NCI-H2196 treated with DMSO at 0.1 percent for 48 hours (cell line): ENCODE measurements at regions not wholly inside any gene's neighbourhood (a gene's known extent, or its start where the extent isn't known, plus 50 kb on each side); places are given as distances from the start of the nearest gene placed in this dataset.
A peak's percentile ranks its signal among the peaks of the same experiment; 100 is the strongest.
"Not testable (repeated sequence)": the region's sequence is repeated elsewhere in the genome, so short reads cannot be mapped to it uniquely, and the experiment has no call there.

ENCODE experiments used
- DNase-seq: peaks from one replicate; lab custom pipeline; 2025; ENCODE audit not compliant: unreplicated experiment; lab: John Stamatoyannopoulos, UW

DNA sequence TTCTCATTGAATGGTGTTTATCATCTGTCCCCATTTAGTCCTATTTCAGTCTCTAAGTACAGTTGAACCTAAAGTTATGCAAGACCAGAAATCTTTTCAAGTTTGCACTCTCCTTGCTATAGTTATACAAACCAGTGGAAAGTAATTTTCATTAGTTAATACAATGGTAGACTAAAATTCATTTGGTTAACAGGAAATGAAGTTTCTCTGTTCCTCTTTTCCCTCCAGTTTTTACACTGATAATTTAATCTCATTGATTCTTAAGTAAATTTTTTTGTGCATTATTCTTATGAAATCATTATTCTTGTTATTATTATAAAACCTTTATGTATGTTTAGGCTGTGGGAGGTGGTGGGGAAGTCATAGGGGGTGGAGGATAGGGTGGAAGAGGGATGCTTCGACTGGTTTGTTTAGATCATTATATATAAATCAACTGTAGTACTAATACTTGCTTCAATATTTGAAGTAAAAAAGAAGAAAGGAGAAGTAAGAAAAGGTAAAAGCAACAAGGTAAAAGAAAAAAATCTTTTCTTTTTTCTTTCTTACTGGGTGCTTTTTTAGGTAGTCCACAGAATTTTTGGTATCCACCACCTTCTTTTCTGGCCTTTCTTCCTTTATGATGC, 104.1 kb downstream of the GPR85 start:
- no peak for DNase-seq

- no peak for DNase-seq
Observed at GRCh38 chr7:112981966-112982365, 104.7 kb downstream of the GPR85 start.

- not testable (repeated sequence) for DNase-seq
Observed at GRCh38 chr7:112979055-112979454, 107.6 kb downstream of the GPR85 start.

DNA sequence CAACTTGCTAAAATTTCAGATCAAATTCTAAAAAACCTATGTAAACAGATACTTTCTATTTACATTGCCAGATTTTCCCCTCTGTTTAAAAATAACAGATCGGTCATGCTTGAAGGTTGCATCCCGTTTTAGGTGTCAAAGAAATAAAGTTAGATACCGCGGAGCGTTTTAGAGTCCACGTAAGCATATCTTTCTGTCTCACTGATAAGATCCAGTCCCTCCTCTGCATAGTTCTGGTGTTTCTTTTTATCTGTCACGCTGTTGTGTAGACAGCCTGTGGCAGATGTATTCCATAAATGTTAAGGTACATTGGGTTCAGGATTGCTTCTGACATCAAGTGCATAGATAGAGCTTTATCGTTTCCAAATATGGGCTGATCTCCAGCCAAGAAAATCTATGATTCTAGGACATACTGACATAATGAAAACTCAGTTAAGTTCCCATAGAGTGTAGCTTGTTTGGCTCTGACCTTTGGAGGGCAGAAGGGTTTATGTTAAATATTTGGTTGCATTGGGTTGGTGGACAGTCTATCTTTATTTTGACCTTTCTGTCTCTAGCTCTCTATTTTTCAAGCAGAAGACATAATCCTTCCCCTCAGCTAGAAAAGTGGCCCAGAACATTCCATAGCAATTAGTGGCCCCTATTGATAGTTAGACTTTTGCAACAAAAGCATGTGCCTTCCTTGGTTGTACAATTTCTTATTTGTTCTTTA, 109.2 kb downstream of the GPR85 start:
- DNase-seq, result not testable (repeated sequence)

GRCh38 chr7:112970771-112971170, 115.9 kb downstream of the GPR85 start:
- no peak for DNase-seq

DNA sequence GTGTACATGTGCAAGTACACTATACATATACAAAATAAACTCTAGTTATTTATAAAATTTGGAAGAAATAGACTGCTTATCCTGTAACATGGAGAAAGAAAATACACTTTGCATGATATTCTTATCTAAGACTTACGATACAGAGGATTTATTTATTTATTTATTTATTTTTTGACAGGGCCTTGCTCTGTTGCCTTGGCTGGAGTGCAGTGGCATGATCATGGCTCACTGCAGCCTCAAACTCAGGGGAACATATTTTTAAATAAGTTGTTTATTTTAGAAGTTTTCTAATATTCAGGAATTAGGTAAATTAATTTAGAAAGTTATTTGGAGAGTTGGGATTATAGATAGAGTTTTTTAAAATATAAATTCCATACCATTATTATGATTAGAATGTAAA, 116.7 kb downstream of the GPR85 start:
- DNase-seq, result no peak

GRCh38 chr7:112965506-112965905, 121.1 kb downstream of the GPR85 start:
- no peak for DNase-seq

- DNase-seq, result no peak
Observed at GRCh38 chr7:112963634-112964033, 123.0 kb downstream of the GPR85 start.

GRCh38 chr7:112962815-112963214, 123.8 kb downstream of the GPR85 start:
- DNase-seq, result no peak

DNA sequence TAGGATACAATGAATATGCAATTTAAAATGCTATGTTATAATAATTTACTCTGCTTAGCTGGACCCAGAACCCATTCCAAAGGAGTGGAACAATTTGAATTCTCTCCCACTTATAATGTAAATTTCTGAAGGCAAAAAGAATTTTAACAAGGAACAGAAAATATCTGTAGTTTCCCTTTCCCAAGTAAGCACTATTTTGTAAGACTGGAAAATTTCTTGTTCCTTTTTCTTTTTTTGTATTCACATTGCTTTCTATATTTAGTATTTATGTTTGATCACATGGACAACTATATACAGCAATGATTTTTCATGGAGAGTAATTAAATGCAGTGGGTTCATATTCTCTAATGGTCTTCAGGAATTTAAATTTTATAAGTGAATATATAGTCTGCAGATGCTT, 127.4 kb downstream of the GPR85 start:
- DNase-seq, result no peak

- no peak for DNase-seq
Observed at GRCh38 chr7:112958775-112959174, 127.9 kb downstream of the GPR85 start.

GRCh38 chr7:112957901-112958300, 128.7 kb downstream of the GPR85 start:
- DNase-seq, result no peak

DNA sequence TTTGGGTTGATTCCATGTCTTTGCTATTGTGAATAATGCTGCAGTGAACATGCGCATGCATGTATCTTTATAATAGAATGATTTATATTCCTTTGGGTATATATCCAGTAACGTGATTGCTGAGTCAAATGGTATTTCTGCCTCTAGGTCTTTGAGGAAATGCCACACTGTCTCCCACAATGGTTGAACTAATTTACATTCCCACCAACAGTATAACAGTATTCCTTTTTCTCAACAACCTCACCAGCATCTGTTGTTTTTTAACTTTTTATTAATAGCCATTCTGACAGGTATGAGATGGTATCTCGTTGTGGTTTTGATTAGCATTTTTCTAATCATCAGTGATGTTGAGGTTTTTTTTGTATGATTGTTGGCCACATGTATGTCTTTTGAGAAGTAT, 133.6 kb downstream of the GPR85 start:
- not testable (repeated sequence) for DNase-seq

DNA sequence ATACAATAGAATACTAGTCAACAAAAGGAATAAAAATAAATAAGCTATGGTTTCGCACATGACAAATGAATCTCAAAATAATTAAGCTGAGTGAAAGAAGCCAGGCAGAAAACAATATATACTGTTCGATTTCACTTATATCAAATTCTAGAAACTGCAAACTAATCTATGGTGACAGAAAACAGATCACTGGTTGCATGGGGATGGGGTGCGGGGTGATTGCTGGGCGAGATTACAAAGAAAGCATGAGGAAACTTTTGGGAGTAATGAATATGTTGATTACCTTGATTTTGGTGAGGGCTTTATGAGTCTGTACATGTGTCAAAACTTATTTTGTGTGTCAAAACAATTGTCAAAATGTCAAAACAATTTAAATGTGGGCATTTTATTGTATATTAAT, 135.6 kb downstream of the GPR85 start:
- DNase-seq, result no peak

GRCh38 chr7:112949682-112950081, 136.9 kb downstream of the GPR85 start:
- not testable (repeated sequence) for DNase-seq

DNA sequence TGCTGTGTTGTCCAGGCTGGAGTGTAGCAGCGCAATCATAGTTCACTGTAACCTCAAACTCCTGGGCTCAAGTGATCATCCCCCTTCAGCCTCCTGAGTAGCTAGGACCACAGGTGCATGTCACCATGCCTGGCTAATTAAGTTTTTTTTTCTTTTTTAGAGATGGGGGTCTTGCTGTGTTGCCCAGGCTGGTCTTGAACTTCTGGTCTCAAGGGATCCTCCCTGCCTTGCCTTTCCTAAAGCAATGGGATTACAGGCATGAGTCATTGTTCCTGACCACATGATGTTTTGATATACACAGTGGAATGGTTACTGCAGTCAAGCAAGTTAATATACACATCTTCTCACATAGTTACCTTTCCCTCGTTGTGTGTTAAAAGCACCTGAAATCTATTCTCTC, 140.3 kb downstream of the GPR85 start:
- no peak for DNase-seq

DNA sequence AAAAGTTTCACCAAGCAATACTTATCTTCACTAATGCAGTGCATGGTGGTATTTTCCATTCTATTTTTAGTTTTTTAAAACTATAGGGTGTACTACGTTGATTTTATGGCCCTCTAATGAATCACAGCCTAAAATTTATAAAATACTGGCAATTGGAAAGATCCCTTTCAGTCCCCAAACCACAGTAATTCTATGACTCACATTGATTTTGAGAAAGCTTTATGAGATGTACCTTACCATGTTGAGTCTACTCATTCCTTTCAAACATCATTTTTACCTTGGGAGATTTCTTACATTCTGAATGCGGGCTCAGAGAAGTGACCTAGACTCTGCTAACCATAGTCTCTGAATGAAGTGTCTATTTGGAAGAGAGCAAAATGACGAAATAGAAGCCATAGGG, 141.6 kb downstream of the GPR85 start:
- DNase-seq, result no peak

DNA sequence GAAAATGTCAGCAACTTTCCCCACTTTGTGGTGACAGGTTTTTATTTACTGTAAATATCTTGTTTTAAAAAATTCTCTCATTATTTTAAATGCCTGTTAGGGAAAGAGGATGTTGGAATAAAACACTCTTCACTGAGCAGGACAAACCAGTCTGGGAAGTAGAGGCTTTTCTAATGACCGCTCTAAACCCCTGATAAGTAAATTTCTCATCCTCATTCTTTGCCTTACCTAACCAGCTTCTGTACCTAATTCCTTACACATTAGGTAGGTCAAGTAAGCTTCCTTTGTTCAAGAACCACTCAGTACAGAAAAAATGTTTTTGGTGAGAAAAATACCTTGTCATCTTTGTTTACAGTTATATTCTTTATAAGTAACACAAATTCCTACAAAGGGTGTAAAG, 143.6 kb downstream of the GPR85 start:
- no peak for DNase-seq

- DNase-seq, result not testable (repeated sequence)
Observed at GRCh38 chr7:112942125-112942524, 144.5 kb downstream of the GPR85 start.

GRCh38 chr7:112940314-112940732, 146.3 kb downstream of the GPR85 start:
- DNase-seq, result no peak

GRCh38 chr7:112939574-112940313, 146.9 kb downstream of the GPR85 start:
- DNase-seq, result peak; percentile 99
